ENCODE measurements at regions not wholly inside any gene's neighbourhood (a gene's known extent, or its start where the extent isn't known, plus 50 kb on each side); places are given as distances from the start of the nearest gene placed in this dataset.

GRCh38 chr1:192010406-192010805 lies 147.9 kb upstream of the RGS18 start:
- no peaks in the 10 kb centered on the region for H3K36me3 ChIP-seq (ENCODE audit: control insufficient read depth, insufficient read depth, low read length)
- no peaks in the 10 kb centered on the region for H3K9me3 ChIP-seq (ENCODE audit: control insufficient read depth, insufficient read depth, low read length)
- H3K27me3 Mint-ChIP-seq (ENCODE audit: low read depth in 2 of 2) = no peaks in the 10 kb centered on the region
- H3K27ac Mint-ChIP-seq = no peak overlapping the region
- H3K4me3 Mint-ChIP-seq = no peak overlapping the region
- ATAC-seq (no peak), DNase-seq (no peak)
- no peaks in the 10 kb centered on the region for H3K27me3 ChIP-seq (ENCODE audit: control insufficient read depth, insufficient read depth, low read length)
- no peaks in the 10 kb centered on the region for H3K36me3 Mint-ChIP-seq
- no peak for TF ChIP-seq CTCF (IDR thresholded peaks at IDR 0.05)
- no peak overlapping the region for H3K4me3 ChIP-seq (ENCODE audit: low read length)
- no peak overlapping the region for H3K27ac ChIP-seq (ENCODE audit: low read length)
- peaks cover 6 to 7% of the 10 kb centered on the region in 2 donors for H3K9me3 Mint-ChIP-seq
- intact Hi-C loops (cut with micrococcal nuclease) = no loop called here
- no peaks in the 10 kb centered on the region for H3K4me1 Mint-ChIP-seq
- no CpG with 5 or more reads among the region's 1 CpG for WGBS (ENCODE audit: insufficient coverage)
- no peaks in the 10 kb centered on the region for H3K4me1 ChIP-seq (ENCODE audit: control insufficient read depth, insufficient read depth, low read length)

DNA sequence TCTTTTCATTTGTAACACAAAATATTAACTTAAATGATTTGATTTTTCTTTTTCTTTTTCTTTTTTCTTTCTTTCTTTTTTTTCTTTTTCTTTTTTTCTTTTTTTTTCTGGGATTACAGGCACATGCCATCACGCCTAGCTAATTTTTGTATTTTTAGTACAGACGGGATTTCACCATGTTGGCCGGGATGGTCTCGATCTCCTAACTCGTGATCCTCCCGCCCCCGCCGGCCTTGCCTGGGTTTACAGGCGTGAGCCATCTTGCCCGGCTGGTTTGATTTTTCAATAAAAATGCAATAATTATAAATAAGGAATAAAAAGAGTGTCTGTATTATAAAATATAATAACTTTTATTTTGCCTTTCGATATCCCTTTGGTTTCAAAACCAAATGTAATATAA lies 146.7 kb upstream of the RGS18 start:
- no peak for TF ChIP-seq CTCF (IDR thresholded peaks at IDR 0.05)
- Histone ChIP-seq H3K36me3 (ENCODE audit: control insufficient read depth, insufficient read depth, low read length) (no peaks in the 10 kb centered on the region), H3K27me3 (ENCODE audit: control insufficient read depth, insufficient read depth, low read length) (no peaks in the 10 kb centered on the region), H3K4me1 (ENCODE audit: control insufficient read depth, insufficient read depth, low read length) (no peaks in the 10 kb centered on the region), H3K27ac (ENCODE audit: low read length) (no peak overlapping the region), H3K9me3 (ENCODE audit: control insufficient read depth, insufficient read depth, low read length) (no peaks in the 10 kb centered on the region), H3K4me3 (ENCODE audit: low read length) (no peak overlapping the region)
- peaks cover 3 to 5% of the 10 kb centered on the region in 2 donors for H3K9me3 Mint-ChIP-seq
- H3K4me3 Mint-ChIP-seq = no peak overlapping the region
- intact Hi-C loops (cut with micrococcal nuclease) = no loop called here
- ATAC-seq (no peak), DNase-seq (no peak)
- no peaks in the 10 kb centered on the region for H3K4me1 Mint-ChIP-seq
- H3K27me3 Mint-ChIP-seq (ENCODE audit: low read depth in 2 of 2) = no peaks in the 10 kb centered on the region
- H3K36me3 Mint-ChIP-seq = no peaks in the 10 kb centered on the region
- WGBS (ENCODE audit: insufficient coverage) = 93% methylated on average over 10 of the region's 11 CpGs
- no peak overlapping the region for H3K27ac Mint-ChIP-seq

DNA sequence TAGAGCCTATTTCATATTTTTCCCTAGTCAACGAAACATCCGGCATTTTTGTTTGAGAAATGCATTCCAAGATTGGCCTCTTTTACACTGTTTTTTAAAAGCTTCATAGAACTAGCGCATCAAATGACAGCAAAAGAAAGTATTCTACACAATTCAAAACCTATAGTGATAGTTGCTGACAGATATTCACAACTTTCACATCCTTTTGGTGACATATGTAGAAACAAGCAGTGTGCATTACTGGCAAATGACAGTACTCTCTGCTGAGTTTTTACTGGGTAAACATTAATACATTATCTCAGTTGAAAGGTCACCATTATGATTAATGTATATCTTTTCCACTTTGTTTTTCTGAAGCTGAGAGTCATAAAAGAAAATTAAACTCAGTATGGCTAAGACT lies 135.4 kb upstream of the RGS18 start:
- intact Hi-C loops (cut with micrococcal nuclease) = no loop called here
- Histone ChIP-seq H3K4me1 (ENCODE audit: control insufficient read depth, insufficient read depth, low read length) (no peaks in the 10 kb centered on the region), H3K36me3 (ENCODE audit: control insufficient read depth, insufficient read depth, low read length) (no peaks in the 10 kb centered on the region), H3K27me3 (ENCODE audit: control insufficient read depth, insufficient read depth, low read length) (no peaks in the 10 kb centered on the region), H3K9me3 (ENCODE audit: control insufficient read depth, insufficient read depth, low read length) (no peaks in the 10 kb centered on the region), H3K4me3 (ENCODE audit: low read length) (no peak overlapping the region), H3K27ac (ENCODE audit: low read length) (no peak overlapping the region)
- Mint-ChIP-seq H3K4me1 (no peaks in the 10 kb centered on the region), H3K27me3 (ENCODE audit: low read depth in 2 of 2) (no peaks in the 10 kb centered on the region), H3K36me3 (no peaks in the 10 kb centered on the region), H3K27ac (no peak overlapping the region), H3K9me3 (peaks cover 14 to 22% of the 10 kb centered on the region in 2 donors), H3K4me3 (no peak overlapping the region)
- DNase-seq (no peak), ATAC-seq (no peak)
- WGBS (ENCODE audit: insufficient coverage) = 82% methylated on average over 3 of the region's 3 CpGs
- no peak for TF ChIP-seq CTCF (IDR thresholded peaks at IDR 0.05)

- no peak for DNase-seq
- H3K36me3 Mint-ChIP-seq = no peaks in the 10 kb centered on the region
- TF ChIP-seq CTCF (IDR thresholded peaks at IDR 0.05) = no peak
- no peak overlapping the region for H3K27ac Mint-ChIP-seq
- H3K27me3 Mint-ChIP-seq (ENCODE audit: low read depth in 2 of 2) = no peaks in the 10 kb centered on the region
- WGBS (ENCODE audit: insufficient coverage) = 100% methylated on average over 1 of the region's 2 CpGs
- H3K4me1 ChIP-seq (ENCODE audit: control insufficient read depth, insufficient read depth, low read length) = no peaks in the 10 kb centered on the region
- no peaks in the 10 kb centered on the region for H3K27me3 ChIP-seq (ENCODE audit: control insufficient read depth, insufficient read depth, low read length)
- H3K9me3 ChIP-seq (ENCODE audit: control insufficient read depth, insufficient read depth, low read length) = no peaks in the 10 kb centered on the region
- no peak for ATAC-seq
- intact Hi-C loops (cut with micrococcal nuclease) = no loop called here
- no peak overlapping the region for H3K27ac ChIP-seq (ENCODE audit: low read length)
- H3K9me3 Mint-ChIP-seq = peaks cover 12 to 17% of the 10 kb centered on the region in 2 donors
- no peak overlapping the region for H3K4me3 Mint-ChIP-seq
- no peaks in the 10 kb centered on the region for H3K36me3 ChIP-seq (ENCODE audit: control insufficient read depth, insufficient read depth, low read length)
- no peak overlapping the region for H3K4me3 ChIP-seq (ENCODE audit: low read length)
- H3K4me1 Mint-ChIP-seq = no peaks in the 10 kb centered on the region
These were observed 133.4 kb upstream of the RGS18 start for GRCh38 chr1:192024881-192025280.

Measured in natural killer cell (primary cell).